GM21423 (cell line): ENCODE measurements at regions not wholly inside any gene's neighbourhood (a gene's known extent, or its start where the extent isn't known, plus 50 kb on each side); places are given as distances from the start of the nearest gene placed in this dataset.
"Not testable (repeated sequence)": the region's sequence is repeated elsewhere in the genome, so short reads cannot be mapped to it uniquely, and the experiment has no call there.

Experiments used
- ATAC-seq: cut with Tn5 transposase; IDR thresholded peaks from one replicate; pipeline ENCODE4 v1.9.1; 2021; ENCODE audit warnings: mild to moderate bottlenecking, moderate library complexity; ENCODE audit not compliant: unreplicated experiment

- no peak for ATAC-seq
These were observed 593.2 kb upstream of the CLINT1 start for GRCh38 chr5:158451993-158452672.

- no peak for ATAC-seq
These were observed 592.5 kb upstream of the CLINT1 start for GRCh38 chr5:158451203-158451992.

- ATAC-seq, result no peak
These were observed 591.8 kb upstream of the CLINT1 start for GRCh38 chr5:158450751-158451171.

GRCh38 chr5:158446761-158447160 is 587.8 kb upstream of the CLINT1 start:
- not testable (repeated sequence) for ATAC-seq

- not testable (repeated sequence) for ATAC-seq
These were observed 580.3 kb upstream of the CLINT1 start for GRCh38 chr5:158439204-158439603.

GRCh38 chr5:158436271-158437065 is 577.5 kb upstream of the CLINT1 start:
- ATAC-seq, result no peak

- ATAC-seq, result peak; percentile 78
These were observed 576.2 kb upstream of the CLINT1 start for GRCh38 chr5:158435161-158435616.

GRCh38 chr5:158434749-158435148 is 575.8 kb upstream of the CLINT1 start:
- no peak for ATAC-seq

GRCh38 chr5:158433634-158434033 is 574.7 kb upstream of the CLINT1 start:
- ATAC-seq, result no peak

- ATAC-seq, result no peak
These were observed 572.6 kb upstream of the CLINT1 start for GRCh38 chr5:158431369-158432029.

- ATAC-seq, result no peak
These were observed 571.8 kb upstream of the CLINT1 start for GRCh38 chr5:158430798-158431167.

- ATAC-seq, result no peak
These were observed 571.3 kb upstream of the CLINT1 start for GRCh38 chr5:158430166-158430797.

- ATAC-seq, result no peak
These were observed 570.6 kb upstream of the CLINT1 start for GRCh38 chr5:158429564-158429963.

- ATAC-seq, result no peak
These were observed 564.8 kb upstream of the CLINT1 start for GRCh38 chr5:158423623-158424200.

- ATAC-seq, result no peak
These were observed 563.9 kb upstream of the CLINT1 start for GRCh38 chr5:158422653-158423515.

GRCh38 chr5:158421319-158421718 is 562.4 kb upstream of the CLINT1 start:
- ATAC-seq, result no peak

- ATAC-seq, result no peak
These were observed 560.2 kb upstream of the CLINT1 start for GRCh38 chr5:158419186-158419585.

- ATAC-seq, result no peak
These were observed 555.8 kb upstream of the CLINT1 start for GRCh38 chr5:158414780-158415179.

- ATAC-seq, result no peak
These were observed 555.4 kb upstream of the CLINT1 start for GRCh38 chr5:158414333-158414762.
